ENCODE measurements at regions not wholly inside any gene's neighbourhood (a gene's known extent, or its start where the extent isn't known, plus 50 kb on each side); places are given as distances from the start of the nearest gene placed in this dataset.

- no peak for TF ChIP-seq CTCF (conservative IDR thresholded peaks at IDR 0.05; ENCODE audit: low read depth in 2 of 2)
- TF ChIP-seq EZH2 (IDR thresholded peaks at IDR 0.05; ENCODE audit: low read depth, unreplicated experiment) = no peak
- TF ChIP-seq REST (IDR thresholded peaks at IDR 0.05; ENCODE audit: unreplicated experiment) = no peak
- no peak for TF ChIP-seq POLR2AphosphoS5 (IDR thresholded peaks at IDR 0.05; ENCODE audit: low read depth)
- TF ChIP-seq ZNF331 (CRISPR knock-in tag; IDR thresholded peaks at IDR 0.05; ENCODE audit: low read depth) = no peak
- no peak for TF ChIP-seq ZNF114 (CRISPR knock-in tag; IDR thresholded peaks at IDR 0.05)
- TF ChIP-seq EZH2phosphoT487 (IDR thresholded peaks at IDR 0.05; ENCODE audit: unreplicated experiment) = no peak
- no peak for TF ChIP-seq JUNB (IDR thresholded peaks at IDR 0.05; ENCODE audit: unreplicated experiment)
- no peak for TF ChIP-seq CREB1 (CRISPR knock-in tag; IDR thresholded peaks at IDR 0.05; ENCODE audit: low read depth)
- TF ChIP-seq ETS1 (IDR thresholded peaks at IDR 0.05) = no peak
Observed at GRCh38 chr20:21575981-21576740, 62.3 kb upstream of the NKX2-2 start.
